Gastrocnemius medialis (tissue), 4 donors: ENCODE measurements at regions not wholly inside any gene's neighbourhood (a gene's known extent, or its start where the extent isn't known, plus 50 kb on each side); places are given as distances from the start of the nearest gene placed in this dataset.

Source experiments
- CTCF ChIP-seq, 5 experiments: fragments of 450-650 bp in 3 of 5; fragments of 200-600 bp in 2 of 5; sonication (generic) in 2 of 5; IDR thresholded peaks in 4 of 5; conservative IDR thresholded peaks in 1 of 5; 1 replicate in 4 of 5; 2 replicates in 1 of 5; pipeline ENCODE4 v1.5.1; 2016 to 2019; ENCODE audit warnings: antibody characterized with exemption in 5 of 5, mild to moderate bottlenecking in 3 of 5, moderate library complexity in 3 of 5
- POLR2A ChIP-seq, 2 donors: fragments of 450-650 bp; IDR thresholded peaks; one replicate each; pipeline ENCODE4 v1.6.1; 2017; ENCODE audit warnings: antibody characterized with exemption in 2 of 2, mild to moderate bottlenecking in 2 of 2, moderate library complexity in 2 of 2

GRCh38 chr16:73157861-73158260 is 109.9 kb upstream of the ZFHX3 start:
- TF ChIP-seq CTCF (IDR thresholded peaks at IDR 0.05 in 4 of 5, conservative IDR thresholded peaks at IDR 0.05 in 1 of 5) (no peak), POLR2A (IDR thresholded peaks at IDR 0.05) (no peak)
